HG02610 (cell line): ENCODE measurements at regions not wholly inside any gene's neighbourhood (a gene's known extent, or its start where the extent isn't known, plus 50 kb on each side); places are given as distances from the start of the nearest gene placed in this dataset.
"Not testable (repeated sequence)": the region's sequence is repeated elsewhere in the genome, so short reads cannot be mapped to it uniquely, and the experiment has no call there.

Experiments
- ATAC-seq: cut with Tn5 transposase; IDR thresholded peaks from one replicate; pipeline ENCODE4 v1.9.1; 2021; ENCODE audit warnings: mild to moderate bottlenecking, moderate library complexity; ENCODE audit not compliant: unreplicated experiment

DNA sequence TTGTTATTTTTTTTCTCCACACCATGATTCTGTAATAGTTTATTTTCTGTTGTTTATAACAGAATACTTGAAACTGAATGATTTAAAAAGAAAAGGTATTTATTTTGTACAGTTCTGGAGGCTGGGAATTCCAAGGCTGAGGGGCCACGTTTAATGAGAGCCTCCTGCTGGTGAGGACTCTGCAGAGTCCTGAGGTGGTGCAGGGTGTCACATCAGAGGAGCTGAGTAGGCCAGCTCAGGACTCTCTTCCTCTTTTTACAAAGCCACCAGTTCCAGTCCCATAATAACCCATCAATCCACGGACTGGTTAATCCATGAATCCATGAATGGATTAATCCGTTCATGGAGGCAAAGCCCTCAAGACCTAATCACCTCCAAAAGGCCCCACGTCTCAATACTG is 71.6 kb downstream of the TFAP2A start:
- no peak for ATAC-seq

GRCh38 chr6:10341605-10342004 is 73.3 kb downstream of the TFAP2A start:
- ATAC-seq: no peak

- no peak for ATAC-seq
These were observed 76.7 kb downstream of the TFAP2A start for GRCh38 chr6:10338151-10338550.

GRCh38 chr6:10337376-10337775 is 77.5 kb downstream of the TFAP2A start:
- ATAC-seq: not testable (repeated sequence)

- no peak for ATAC-seq
These were observed 82.8 kb downstream of the TFAP2A start for GRCh38 chr6:10332111-10332510.

DNA sequence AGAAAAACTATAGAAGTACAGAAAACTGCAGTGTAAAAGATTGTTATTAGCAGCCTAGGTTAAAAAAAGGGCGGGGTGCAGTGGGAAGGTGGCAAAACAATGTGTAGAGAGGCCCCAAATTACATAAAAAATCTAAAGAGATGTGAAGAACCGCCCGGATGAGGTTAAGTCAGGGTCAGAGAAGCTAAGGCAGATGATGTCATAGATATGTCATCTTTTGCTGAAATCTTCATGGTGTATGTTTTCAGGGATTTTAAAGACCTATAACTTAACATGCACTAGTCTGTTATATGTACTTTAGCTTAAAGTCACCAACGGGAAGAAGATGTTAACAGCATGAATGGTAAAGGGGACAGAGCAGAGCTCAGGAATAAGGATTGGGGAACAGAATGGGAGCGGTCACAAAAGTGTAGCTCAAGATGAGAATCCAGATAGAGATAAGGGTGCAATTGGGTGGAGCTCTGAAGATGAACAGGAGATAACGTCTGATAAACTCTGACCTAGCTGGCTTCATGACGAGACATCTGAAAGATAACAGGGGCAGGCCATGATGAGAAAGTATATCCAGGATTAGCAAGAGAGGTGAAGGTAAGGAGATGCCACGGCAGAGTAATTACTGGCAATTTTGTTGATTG is 83.4 kb downstream of the TFAP2A start:
- no peak for ATAC-seq

- no peak for ATAC-seq
These were observed 84.4 kb downstream of the TFAP2A start for GRCh38 chr6:10330515-10330914.

DNA sequence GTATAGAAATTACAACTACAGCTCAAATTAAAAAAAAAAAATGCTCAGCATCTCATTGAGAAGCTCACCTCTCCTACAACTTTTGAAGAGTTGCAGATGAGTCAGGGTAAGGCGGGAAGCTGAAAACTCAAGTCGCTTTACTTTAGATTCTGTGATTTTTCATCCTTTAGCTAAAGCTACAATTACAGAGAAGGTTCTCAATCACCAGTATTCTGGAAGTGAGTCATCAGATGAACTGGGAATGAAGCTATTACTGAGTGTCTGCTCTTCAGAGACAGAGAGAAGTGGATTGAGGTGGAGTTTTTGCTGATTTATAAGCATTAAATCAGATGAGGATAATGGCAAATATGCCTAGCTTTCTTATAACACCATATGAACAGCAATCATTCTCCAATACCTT is 91.9 kb downstream of the TFAP2A start:
- no peak for ATAC-seq

DNA sequence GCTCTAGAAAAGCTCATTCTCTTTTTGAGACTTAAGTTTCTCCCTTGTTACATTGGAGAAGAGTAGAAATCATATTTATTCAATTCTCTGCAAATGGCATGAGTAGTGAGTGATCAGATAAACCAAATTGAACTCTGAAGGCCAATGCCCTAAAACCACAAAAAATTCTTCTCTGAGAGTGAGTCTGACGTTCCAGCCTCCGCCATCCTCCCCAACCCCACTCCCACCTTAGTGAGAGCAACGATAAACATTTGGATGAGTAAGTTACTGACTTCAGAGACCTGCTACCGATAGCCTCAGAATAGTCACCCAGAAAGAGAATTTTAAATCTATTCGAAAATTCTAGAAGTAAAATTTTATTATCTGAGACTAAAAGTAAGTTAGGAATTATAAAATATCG is 94.6 kb downstream of the TFAP2A start:
- ATAC-seq: no peak

GRCh38 chr6:10316373-10316721 is 98.5 kb downstream of the TFAP2A start:
- no peak for ATAC-seq

- ATAC-seq: no peak
These were observed 99.1 kb downstream of the TFAP2A start for GRCh38 chr6:10315658-10316372.

- no peak for ATAC-seq
These were observed 99.8 kb downstream of the TFAP2A start for GRCh38 chr6:10315034-10315433.

- no peak for ATAC-seq
These were observed 100.5 kb downstream of the TFAP2A start for GRCh38 chr6:10314163-10314955.

DNA sequence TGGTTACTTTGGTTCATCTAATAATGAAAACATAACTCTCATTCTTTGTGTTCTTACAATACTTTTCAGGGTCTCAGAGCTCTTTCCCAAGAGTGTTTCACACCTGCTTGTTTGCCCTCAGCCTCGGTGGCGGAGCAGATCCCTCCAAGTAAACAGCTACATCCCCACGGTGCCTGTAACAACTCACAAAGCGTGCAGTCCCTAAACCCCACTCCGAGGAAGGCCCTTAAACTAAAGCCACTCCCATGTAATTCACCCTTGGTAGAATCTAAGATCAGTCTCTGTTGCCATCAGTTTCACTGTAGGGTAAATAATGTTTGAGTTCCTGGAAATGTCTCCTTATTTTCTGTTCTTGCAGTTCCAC is 101.1 kb downstream of the TFAP2A start:
- no peak for ATAC-seq

GRCh38 chr6:10312445-10312844 is 102.4 kb downstream of the TFAP2A start:
- no peak for ATAC-seq

- not testable (repeated sequence) for ATAC-seq
These were observed 103.1 kb downstream of the TFAP2A start for GRCh38 chr6:10311546-10312405.

- no peak for ATAC-seq
These were observed 104.0 kb downstream of the TFAP2A start for GRCh38 chr6:10310826-10311225.

GRCh38 chr6:10310330-10310653 is 104.6 kb downstream of the TFAP2A start:
- no peak for ATAC-seq

GRCh38 chr6:10309457-10310329 is 105.2 kb downstream of the TFAP2A start:
- ATAC-seq: no peak

DNA sequence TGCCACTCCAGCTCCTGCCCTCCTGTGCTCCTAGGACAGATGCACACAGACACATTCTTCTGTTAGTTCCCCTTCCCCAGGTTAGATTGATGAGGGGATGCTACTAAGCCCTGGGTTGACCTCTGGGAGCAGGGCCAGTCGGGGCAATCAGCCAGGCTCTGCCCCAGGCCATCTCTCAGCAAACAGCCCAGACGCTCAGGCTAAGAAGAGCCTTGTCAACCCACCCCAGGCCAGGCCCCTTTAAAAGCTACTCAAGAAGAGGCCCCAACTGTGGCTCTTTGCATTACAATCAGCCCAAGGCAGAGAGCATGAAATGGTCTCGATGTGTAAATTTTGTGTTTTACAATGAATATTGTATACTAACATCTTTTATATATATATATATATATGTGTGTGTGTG is 107.4 kb downstream of the TFAP2A start:
- ATAC-seq: no peak
